GM12878 (cell line): ENCODE measurements at regions not wholly inside any gene's neighbourhood (a gene's known extent, or its start where the extent isn't known, plus 50 kb on each side); places are given as distances from the start of the nearest gene placed in this dataset.

ENCODE experiments used
- BRCA1 ChIP-seq: IDR thresholded peaks from 2 replicates; pipeline ENCODE4 v1.6.1; 2011; ENCODE audit warnings: low read depth, low read length, improper control_type of control experiment
- CBX3 ChIP-seq: fragments of 200-600 bp; sonication (generic); IDR thresholded peaks from 2 replicates; pipeline ENCODE4 v1.6.1; 2016; ENCODE audit warnings: low read depth, borderline replicate concordance
- CREB1 ChIP-seq: IDR thresholded peaks from 2 replicates; pipeline ENCODE4 v1.6.1; 2012; ENCODE audit warnings: low read depth, mild to moderate bottlenecking, inconsistent platforms
- EP300 ChIP-seq, 2 experiments: fragments of 150-350 bp in 1 of 2; IDR thresholded peaks; 2 replicates each; pipeline ENCODE4 v1.6.1; 2011 to 2012; ENCODE audit warnings: low read depth in 2 of 2, low read length in 2 of 2, borderline replicate concordance in 1 of 2, improper control_type of control experiment in 1 of 2, inconsistent platforms in 1 of 2; ENCODE audit not compliant: control insufficient read depth in 1 of 2
- JUND ChIP-seq: IDR thresholded peaks from 2 replicates; pipeline ENCODE4 v1.6.1; 2012; ENCODE audit warnings: low read depth, mild to moderate bottlenecking, low read length, improper control_type of control experiment, moderate library complexity
- KDM1A ChIP-seq: fragments of 200-600 bp; sonication (generic); IDR thresholded peaks from 2 replicates; pipeline ENCODE4 v1.6.1; 2016; ENCODE audit warnings: borderline replicate concordance
- POLR2A ChIP-seq: IDR thresholded peaks from 2 replicates; pipeline ENCODE4 v1.6.1; 2011; ENCODE audit warnings: low read depth, mild to moderate bottlenecking, low read length
- RFX5 ChIP-seq: IDR thresholded peaks from 2 replicates; pipeline ENCODE4 v1.6.1; 2011; ENCODE audit warnings: low read depth, low read length, improper control_type of control experiment
- TF ChIP-seq, protein P1 (sequence below): fragments of 450-650 bp; formaldehyde crosslinking; IDR thresholded peaks from 2 replicates; pipeline ENCODE4 v1.5.0; 2022; ENCODE audit warnings: mild to moderate bottlenecking, missing genetic modification characterization
- TF ChIP-seq, protein P2 (sequence below): IDR thresholded peaks from 2 replicates; pipeline ENCODE4 v1.6.1; 2011; ENCODE audit warnings: mild to moderate bottlenecking, low read depth, low read length, moderate library complexity; ENCODE audit not compliant: insufficient replicate concordance

- TF ChIP-seq KDM1A (no peak), CREB1 (no peak), RFX5 (no peak), JUND (no peak), CBX3 (no peak), POLR2A (no peak), EP300 (IDR thresholded peaks at IDR 0.05; ENCODE audit: borderline replicate concordance in 1 of 2, control insufficient read depth in 1 of 2, low read depth in 2 of 2, low read length in 2 of 2) (no peak), BRCA1 (no peak)
- TF ChIP-seq, protein P1, sequence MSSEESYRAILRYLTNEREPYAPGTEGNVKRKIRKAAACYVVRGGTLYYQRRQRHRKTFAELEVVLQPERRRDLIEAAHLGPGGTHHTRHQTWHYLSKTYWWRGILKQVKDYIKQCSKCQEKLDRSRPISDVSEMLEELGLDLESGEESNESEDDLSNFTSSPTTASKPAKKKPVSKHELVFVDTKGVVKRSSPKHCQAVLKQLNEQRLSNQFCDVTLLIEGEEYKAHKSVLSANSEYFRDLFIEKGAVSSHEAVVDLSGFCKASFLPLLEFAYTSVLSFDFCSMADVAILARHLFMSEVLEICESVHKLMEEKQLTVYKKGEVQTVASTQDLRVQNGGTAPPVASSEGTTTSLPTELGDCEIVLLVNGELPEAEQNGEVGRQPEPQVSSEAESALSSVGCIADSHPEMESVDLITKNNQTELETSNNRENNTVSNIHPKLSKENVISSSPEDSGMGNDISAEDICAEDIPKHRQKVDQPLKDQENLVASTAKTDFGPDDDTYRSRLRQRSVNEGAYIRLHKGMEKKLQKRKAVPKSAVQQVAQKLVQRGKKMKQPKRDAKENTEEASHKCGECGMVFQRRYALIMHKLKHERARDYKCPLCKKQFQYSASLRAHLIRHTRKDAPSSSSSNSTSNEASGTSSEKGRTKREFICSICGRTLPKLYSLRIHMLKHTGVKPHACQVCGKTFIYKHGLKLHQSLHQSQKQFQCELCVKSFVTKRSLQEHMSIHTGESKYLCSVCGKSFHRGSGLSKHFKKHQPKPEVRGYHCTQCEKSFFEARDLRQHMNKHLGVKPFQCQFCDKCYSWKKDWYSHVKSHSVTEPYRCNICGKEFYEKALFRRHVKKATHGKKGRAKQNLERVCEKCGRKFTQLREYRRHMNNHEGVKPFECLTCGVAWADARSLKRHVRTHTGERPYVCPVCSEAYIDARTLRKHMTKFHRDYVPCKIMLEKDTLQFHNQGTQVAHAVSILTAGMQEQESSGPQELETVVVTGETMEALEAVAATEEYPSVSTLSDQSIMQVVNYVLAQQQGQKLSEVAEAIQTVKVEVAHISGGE: no peak
- TF ChIP-seq, protein P2, sequence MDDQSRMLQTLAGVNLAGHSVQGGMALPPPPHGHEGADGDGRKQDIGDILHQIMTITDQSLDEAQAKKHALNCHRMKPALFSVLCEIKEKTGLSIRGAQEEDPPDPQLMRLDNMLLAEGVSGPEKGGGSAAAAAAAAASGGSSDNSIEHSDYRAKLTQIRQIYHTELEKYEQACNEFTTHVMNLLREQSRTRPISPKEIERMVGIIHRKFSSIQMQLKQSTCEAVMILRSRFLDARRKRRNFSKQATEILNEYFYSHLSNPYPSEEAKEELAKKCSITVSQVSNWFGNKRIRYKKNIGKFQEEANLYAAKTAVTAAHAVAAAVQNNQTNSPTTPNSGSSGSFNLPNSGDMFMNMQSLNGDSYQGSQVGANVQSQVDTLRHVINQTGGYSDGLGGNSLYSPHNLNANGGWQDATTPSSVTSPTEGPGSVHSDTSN: no peak
Measured at GRCh38 chr2:6667326-6667725, 198.4 kb downstream of the CMPK2 start.
